GM21825 (cell line): ENCODE measurements at regions not wholly inside any gene's neighbourhood (a gene's known extent, or its start where the extent isn't known, plus 50 kb on each side); places are given as distances from the start of the nearest gene placed in this dataset.

ENCODE experiments used
- ATAC-seq: cut with Tn5 transposase; IDR thresholded peaks from one replicate; pipeline ENCODE4 v1.9.1; 2021; ENCODE audit warnings: mild to moderate bottlenecking, moderate library complexity; ENCODE audit not compliant: unreplicated experiment

DNA sequence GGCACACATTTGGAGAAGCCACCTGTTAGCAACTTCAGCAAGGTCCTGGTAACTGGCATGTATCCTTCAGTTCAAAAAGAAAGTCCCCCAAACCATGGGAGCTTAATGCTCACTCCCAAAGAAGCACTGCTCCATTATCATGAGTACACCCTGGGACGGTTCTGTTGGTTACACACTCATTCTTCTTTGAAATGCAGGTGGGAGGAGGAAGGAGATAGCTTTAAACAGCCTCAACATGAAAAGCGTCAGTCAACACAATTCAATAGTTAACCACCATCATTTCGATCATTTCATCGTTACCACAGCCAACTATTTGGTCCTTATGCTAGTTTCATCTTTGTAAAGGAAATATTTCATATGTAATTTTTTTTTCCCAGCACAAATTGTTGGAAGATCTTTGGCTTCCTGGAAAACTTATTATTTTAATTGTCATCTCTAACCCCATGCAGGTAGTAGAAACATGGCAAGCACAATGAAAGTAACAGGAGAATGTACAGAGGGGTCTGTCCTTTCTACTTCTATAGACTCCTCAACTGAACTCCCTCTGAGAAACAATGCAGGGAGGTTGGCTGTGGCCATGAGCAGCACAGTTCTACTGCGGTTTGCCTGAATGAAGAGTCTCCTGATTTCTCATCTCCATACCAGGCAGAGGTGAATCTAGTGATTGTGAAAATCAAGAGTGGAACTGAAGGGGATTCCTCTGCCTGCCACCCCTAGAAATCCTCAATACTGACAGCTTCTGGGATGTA, 196.4 kb upstream of the FOXN3 start:
- no peak for ATAC-seq

DNA sequence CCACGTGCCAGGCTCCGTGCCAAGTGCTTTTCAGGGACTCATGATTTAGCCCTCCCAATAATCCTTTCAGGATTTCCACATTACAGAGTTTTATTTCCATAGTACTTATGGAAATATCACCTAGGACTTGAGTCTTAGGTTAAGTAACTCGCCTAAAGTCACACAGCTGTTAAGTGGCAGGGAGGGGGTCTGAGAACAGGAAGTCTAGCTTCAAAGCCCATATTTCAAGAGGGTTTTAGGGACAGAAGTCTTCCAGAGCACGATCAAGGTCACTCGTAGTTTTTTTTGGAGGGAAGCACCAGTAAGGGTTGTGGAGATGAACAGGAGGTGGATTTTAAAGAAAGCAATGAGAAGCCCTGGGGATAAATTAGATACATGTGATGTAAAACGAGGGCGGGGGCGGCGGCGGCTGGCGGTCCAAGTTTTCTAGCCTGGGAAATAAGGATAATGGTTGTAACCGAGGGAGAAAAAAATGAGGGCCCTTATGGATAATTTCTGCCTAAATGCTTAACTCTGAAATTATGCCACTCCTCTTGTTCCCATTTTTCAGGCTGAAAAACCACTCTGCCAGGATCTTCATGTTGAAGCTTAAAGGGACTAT, 192.6 kb upstream of the FOXN3 start:
- no peak for ATAC-seq

DNA sequence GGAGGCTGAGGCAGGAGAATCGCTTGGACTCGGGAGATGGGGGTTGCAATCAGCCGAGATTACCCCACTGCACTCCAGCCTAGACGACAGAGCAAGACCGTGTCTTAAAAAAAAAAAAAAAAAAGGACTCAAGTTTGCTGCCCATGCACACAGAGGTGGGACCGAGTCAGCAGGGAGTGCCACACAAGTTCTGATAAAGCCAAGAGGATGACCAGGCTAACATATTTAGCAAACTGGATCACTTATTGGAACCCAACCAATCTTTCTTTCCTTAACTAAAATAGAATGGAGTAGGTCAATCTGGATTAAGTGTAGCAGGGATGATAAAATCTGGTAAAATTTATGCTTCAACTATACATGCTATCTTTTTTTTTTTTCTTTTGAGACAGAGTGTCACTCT, 190.4 kb upstream of the FOXN3 start:
- ATAC-seq = no peak

DNA sequence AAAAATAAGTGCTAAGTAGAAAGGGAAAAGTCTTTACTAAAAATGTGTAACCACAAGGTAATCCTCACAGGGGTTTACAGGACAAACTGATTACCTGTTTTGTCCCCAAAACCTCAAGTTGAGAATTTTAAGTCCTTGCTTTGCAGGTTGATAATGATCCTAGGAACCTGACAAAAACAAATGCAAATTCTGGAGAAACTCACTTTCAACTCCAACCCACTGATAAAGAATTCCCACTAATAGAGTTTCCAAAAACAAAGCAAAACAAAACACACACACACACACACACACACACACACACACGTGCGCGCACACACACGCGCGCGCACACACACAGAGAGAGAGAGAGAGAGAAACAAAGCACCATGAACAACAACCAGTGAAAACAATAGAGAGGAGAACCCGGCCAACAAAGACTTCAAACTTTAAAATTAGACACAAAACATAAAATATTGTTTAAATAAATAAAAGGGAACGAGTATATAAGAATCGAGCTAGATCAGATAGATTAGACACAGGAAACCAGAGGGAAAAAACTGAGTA, 187.0 kb upstream of the FOXN3 start:
- no peak for ATAC-seq

DNA sequence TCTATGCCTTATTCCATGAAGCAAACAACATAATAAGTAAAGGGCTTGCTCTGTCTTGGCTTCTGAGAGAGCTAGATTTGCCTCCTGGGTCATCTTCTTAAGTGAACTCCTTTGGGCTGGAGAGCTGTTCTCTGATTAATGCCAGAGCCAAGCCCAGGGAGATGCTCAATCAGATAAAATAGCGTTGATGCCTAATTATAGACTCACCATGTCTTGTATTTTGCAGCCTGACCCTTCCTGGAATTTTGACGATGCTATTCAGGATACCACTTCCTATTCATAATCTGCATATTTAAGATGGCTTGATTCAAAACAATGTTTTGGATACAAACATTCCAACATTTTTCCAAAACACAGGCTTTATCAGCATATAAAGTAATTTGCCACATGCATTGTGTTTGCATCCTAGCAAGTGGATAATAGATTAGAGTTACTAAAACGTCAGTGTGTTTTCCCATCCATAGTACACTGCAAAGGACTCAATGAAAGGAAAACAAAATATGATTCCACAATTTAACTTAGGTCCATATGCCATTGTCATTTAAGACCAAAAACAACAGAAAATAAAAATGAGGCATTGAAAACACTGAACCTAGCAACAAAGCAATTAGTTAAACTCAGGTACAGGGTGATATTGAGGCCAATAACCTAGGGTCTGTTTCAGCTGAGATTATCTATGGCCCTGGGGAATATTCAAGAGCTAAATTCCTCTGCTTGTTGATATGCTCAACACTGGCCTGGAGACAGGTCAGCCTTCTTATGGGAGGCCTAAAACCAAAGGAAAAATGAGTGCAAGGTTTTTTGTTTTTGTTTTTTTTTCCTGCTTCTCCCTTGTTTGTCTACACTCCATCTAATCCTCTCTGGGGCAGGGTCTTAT, 184.2 kb upstream of the FOXN3 start:
- ATAC-seq = no peak

DNA sequence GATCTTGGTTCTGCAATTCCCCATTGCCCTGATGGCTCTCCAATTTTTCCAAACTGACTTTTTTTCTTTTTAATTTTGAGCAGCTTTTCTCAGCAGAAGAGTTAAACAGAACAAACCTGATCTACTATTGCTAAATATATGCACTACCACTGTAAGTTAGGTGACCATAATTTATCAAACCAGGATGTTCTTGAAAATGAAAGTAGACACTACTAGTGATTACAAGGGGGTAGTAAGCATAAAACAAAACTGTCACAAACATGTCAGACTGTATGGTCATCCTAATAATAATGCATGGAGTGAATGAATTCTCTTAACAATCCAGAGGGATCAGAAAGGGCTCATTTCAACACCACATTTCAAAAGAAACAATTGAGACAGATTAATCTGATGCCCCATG, 183.0 kb upstream of the FOXN3 start:
- no peak for ATAC-seq

DNA sequence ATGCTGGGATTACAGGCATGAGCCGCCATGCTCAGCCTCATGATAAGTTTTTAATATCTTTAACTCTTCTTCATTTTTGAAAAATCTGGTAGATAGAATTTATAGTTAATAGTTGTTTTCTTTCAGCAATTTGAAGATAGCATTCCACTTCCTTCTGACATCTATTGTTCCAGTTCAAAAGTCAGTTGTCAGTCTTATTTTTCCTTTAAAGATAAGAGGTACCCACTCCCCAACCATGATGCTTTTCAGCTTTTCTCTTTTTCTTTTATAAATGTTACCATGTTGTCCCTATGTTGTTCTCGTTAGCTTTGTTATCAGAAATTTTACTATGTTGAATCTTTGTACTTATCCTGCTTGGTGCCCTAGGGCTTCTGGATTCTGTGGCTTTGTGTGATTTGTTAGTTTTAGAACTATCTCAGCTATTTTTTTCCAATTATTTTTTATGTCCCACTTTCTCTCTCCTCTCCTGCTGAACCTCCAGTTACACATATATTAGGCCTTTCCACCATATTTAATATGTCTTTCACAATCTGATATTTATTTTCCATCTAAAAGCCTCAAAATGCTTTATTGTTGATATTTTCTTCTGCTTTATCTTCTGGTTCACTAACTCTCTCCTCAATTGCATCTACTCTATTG, 181.6 kb upstream of the FOXN3 start:
- no peak for ATAC-seq

DNA sequence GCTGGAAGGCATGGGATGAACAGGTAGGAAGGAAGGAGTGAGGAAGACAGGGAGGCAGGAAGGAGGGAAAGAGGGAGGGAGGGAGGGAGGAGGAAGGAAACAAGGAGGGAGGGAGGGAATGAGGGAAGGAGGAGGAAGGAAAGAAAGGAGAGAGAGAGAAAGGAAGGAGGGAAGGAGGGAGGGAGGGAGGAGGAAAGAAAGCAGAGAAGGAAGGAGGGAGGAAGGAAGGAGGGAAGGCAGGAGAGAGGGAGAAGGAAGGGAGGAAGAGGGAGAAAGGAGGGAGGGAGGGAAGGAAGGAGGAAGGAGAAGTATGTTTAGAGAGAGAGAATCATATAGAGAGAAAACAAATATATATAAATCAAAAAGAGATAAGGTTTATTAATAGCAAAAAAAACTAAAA, 175.9 kb upstream of the FOXN3 start:
- ATAC-seq = no peak

DNA sequence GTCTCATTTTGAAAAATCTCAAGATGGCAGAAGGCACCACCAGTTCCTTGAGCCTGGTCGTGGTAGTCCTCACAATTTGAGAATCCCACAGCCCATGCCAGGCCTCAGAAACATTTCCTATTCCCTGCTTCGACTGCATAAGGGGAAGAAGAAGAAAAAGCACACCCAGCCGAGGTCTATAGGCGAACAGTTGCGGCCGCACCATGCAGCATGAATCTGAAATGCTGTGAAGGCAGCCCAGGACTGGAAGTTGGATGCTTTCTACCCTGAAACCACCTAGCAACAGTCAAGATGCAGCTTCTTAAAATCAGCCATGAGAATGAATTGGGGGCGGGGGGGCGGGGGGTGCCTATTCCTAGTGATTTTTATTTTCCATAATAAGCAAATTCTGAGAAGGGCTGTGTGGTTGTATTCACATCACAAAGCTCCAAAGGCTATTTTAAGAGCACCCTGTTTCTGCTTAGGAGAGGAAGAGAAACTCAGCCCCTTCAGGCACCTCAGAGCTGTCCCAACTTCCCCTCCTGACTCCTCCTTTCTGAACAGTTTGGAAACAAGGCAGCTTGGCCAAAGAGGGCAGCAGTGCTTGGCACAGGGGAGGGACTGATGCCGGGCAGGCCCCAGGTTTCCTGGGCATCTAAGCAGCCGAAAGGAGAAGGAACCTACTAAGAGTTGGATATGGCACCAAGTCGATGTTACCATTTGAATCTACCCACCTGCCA, 172.5 kb upstream of the FOXN3 start:
- ATAC-seq = no peak

DNA sequence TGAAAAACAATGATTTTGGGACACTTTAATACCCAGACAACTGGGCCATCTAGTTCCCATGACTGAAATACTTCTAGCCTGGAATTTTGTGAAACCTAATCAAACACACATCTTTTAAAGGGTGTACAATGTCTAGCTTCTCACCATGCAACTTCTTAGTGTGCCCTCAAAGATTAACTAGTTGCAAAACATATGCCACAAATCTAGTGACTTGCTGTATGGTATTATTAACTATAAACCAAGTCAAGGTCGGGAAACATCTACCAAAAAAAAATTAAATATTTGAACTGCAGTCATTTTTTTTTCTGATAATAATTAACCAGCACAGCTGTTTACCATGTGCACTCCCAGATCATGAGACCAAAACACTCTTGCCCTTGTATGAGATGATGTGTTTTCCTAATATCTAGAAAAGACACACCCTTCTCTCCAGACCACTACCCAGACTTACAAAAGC, 171.8 kb upstream of the FOXN3 start:
- no peak for ATAC-seq

DNA sequence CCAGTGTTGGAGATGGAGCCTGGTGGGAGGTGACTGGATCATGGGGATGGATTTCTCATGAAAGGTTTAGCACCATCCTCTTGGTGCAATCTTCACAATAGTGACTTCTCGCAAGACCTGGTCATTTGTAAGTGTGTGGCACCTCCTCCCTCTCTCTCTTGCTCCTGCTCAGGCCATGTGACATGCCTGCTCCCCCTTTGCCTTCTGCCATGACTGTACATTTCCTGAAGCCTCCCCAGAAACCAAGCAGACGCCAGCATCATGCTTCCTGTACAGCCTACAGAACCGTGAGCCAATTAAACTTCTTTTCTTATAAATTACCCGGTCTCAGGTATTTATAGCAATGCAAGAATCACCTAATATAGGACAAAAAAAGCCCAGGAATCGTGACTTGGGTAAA, 171.0 kb upstream of the FOXN3 start:
- no peak for ATAC-seq

DNA sequence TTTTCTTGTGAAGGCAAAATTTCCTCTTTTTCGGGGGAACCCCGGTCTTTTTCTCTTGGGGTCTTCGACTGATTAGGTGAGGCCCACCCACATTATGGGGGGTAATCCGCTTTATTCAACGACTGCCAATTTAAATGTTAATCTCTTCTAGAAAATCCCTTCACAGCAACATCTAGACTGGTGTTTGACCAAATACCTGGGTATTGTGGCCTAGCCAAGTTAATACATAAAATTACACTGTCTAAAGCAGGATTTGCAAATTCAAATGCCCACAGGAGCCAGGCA, 170.0 kb upstream of the FOXN3 start:
- ATAC-seq = no peak

DNA sequence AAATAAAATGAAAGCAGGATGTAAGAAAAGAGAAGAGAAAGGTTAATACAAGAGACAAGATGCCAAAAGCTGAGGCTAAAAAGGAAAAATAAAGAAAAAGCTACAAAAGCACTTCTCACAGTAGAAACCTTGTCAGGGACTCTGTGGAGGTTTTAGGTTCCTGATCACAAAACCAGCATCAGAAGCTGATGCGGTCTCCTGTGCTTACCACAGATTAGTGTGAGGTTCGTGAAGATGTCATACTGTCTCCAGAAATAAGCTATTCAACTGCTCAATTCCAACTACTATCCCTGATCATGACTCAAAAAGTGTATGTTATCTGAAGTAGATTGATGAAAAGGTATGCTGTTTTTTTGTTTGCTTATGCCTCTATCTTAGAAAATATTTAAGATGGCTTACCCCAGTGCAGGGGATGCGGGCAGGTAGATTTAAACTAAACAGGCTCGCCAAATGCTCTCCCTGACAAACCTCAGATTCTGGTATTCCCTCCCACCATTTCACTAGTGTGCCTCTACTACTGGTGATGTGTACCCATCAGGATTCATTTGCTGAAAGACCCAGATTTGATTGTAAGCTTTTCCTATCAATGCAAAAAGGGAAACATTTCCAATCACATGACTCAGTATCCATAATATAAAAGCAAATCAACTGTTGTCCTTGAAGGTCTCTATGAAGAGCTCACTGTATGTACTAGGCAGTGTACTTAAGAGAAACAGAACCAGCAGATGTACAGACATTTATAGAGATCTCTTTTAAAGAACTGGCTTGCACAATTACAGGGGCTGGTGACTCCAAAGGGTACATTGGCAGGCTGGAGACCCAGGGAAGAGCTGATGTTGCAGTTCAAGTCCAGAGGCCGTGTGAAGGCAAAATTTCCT, 169.5 kb upstream of the FOXN3 start:
- no peak for ATAC-seq

DNA sequence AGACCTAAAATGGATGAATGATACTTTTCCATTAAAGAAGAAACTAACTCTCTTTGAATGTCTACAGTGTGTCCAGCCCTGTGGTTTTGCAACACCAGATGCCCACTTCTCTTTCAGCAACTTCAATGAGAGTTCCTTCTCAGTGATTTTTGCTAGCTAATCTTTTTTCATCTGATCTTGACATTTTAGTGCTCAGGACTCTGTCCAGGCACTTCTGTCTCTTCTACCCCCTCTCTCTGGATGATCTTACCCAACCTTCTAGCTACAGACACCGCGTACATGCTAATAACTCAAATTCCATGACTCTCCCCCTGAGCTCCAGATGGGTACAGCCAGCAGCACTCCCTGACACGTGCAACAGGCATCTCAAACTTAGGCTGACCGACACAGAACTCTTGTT, 161.1 kb upstream of the FOXN3 start:
- ATAC-seq = no peak

DNA sequence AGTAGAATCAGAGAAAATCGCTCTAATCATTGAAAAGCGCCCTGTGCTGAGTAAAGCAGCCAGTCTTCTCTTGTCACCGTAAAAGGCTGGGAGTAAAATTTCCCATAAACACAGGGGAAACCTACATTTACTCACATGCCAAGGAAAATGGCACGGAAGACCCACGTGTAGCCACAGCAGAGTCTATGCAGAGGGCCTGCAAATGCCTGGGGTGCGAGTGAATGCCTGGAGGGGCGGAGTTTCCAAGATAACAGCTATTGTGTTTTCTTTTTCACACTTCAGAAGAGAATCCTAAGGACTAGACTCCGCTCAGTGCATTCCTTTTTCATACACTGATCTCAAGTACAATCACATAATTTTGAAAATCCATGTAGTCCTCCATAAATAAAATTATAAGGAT, 159.9 kb upstream of the FOXN3 start:
- ATAC-seq = no peak

DNA sequence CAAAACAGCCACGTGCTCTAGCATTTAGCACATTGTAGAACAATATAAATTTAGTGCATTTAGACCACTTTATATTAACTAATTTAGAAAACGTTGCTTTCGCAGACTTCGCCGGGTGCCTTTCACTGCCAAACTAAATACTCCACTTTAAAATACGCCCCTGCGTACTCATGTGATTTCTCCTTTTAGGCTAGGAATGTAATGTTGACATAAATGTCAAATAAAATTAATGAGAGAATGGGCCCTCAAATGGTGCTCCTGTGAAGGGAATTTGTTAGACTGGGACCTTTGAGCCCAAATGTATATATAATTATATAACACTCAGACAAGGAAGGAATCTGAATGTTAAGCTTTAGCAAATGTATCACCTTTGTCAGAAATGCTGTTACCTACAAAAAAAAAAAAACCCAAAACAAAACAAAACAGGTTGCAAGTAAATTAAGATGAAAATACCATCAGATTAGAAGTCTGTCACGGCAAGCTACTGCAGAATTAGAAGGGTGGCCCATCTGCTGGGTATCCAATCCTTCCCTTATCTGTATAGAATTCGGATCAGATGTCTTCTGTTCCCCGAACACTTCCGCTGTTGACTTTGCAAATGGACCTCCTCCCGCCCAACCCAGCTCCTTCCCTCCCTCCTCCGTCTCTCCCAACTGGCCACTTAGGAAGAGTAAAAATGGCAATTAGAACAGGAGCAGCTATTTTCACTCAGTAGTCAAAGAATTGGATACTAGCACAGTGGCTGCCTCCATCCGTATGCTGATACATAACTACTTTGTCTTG, 159.3 kb upstream of the FOXN3 start:
- ATAC-seq = no peak

DNA sequence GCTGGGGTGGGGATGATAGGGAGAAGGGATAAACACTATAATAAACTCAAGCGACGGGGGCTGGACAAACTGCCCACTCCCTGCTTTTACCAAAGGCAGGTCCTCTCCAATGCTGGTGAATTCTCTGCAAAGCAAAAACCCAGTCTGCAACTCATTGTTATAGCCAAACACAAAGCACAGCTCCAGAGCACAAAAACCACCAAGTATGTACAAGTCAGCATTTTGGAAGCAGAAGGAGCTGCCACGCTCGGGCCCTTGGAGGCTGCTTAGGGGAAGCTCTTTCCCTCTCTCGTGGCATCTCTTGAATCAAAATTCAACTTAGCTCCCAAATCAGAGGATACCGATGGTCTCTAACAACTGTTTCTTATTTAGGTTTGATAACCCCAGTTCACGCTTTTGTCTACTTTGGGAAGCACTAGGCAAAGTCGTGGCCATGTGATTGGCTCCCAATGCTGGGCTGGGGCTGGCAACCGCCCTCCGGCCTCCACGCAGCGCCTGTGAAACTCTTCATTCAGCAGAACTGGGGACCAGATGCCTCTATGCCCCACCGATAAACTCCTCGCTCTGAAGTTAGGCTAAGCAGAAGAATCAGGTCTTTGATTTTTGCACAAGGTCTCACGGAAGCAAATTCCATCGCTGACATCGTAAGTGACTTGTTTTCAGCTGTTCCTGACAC, 158.5 kb upstream of the FOXN3 start:
- ATAC-seq = no peak

DNA sequence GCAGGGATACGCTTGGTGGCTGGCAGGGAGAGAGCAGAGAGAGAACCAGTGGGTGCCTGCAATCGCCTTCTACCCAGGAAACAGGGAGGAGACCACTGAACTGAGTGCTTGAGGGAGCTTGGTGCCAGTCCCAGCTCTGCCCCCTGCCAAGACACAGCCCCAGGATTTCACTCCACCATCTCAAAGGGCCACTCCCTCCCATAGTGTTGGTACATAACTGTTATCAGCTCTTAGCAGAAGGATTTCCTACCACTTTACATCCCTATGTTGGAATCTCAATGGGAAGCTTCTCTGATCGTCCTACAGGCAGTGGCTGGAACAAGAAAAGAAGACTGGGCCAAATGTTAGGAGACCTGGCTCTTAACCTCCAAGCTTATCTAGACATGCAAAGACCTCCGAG, 157.4 kb upstream of the FOXN3 start:
- no peak for ATAC-seq

DNA sequence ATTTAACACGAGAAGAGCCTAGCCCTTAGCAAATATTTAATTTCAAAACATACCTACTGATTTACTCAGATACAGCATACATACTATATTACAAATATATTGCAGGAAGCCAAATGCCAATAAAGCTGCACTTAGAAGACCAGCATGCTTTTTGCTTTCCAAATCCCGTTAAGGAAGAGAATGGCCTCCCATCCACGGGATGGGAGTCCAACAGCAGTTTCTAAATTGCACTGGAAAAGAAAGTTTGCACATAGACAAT, 156.3 kb upstream of the FOXN3 start:
- ATAC-seq = no peak
